A673 (cell line): ENCODE measurements at regions not wholly inside any gene's neighbourhood (a gene's known extent, or its start where the extent isn't known, plus 50 kb on each side); places are given as distances from the start of the nearest gene placed in this dataset.

ENCODE experiments used
- BruUV-seq: library from RNA; stranded (reverse); fragments of 400-500 nt; replicated peaks from 2 replicates; lab custom pipeline; 2021; lab: Mats Ljungman, UMichigan
- CTCF ChIA-PET: fragments of 300-600 bp; sonication (Branson Sonifier 250); formaldehyde crosslinking; loops from one replicate; lab custom pipeline; 2022; ENCODE audit warnings: antibody characterized with exemption; lab: Charles Lee
- POLR2A ChIA-PET: fragments of 300-600 bp; sonication (Branson Sonifier 250); formaldehyde crosslinking; loops from one replicate; lab custom pipeline; 2022; ENCODE audit warnings: antibody characterized with exemption; ENCODE audit not compliant: low non-redundant PET; lab: Charles Lee
- DNase-seq: peaks from one replicate; pipeline ENCODE4 v3.0.0-alpha.2; 2015; ENCODE audit warnings: low spot score
- H3K27ac ChIP-seq: fragments of 200-600 bp; sonication (generic); 2 replicates; pipeline ENCODE4 v1.5.1; 2016; ENCODE audit warnings: mixed run types, low read depth, mild to moderate bottlenecking, mixed read lengths, antibody characterized with exemption, low read length; ENCODE audit not compliant: poor library complexity, severe bottlenecking
- H3K27me3 ChIP-seq: fragments of 200-600 bp; sonication (generic); replicated peaks from 2 replicates; pipeline ENCODE4 v1.6.1; 2017; ENCODE audit warnings: mixed run types, low read depth, mild to moderate bottlenecking, mixed read lengths, antibody characterized with exemption, low read length; ENCODE audit not compliant: insufficient read depth, poor library complexity
- H3K36me3 ChIP-seq: fragments of 200-600 bp; sonication (generic); 2 replicates; pipeline ENCODE4 v1.6.1; 2016; ENCODE audit warnings: mixed run types, mild to moderate bottlenecking, mixed read lengths, antibody characterized with exemption, low read length; ENCODE audit not compliant: insufficient read depth, poor library complexity, severe bottlenecking
- H3K4me1 ChIP-seq: fragments of 200-600 bp; sonication (generic); 2 replicates; pipeline ENCODE4 v1.6.1; 2017; ENCODE audit warnings: mixed run types, mild to moderate bottlenecking, mixed read lengths, antibody characterized with exemption, low read length; ENCODE audit not compliant: insufficient read depth, poor library complexity, severe bottlenecking
- H3K4me3 ChIP-seq: fragments of 200-600 bp; sonication (generic); 2 replicates; pipeline ENCODE4 v1.5.1; 2016; ENCODE audit warnings: low read depth, mixed run types, mild to moderate bottlenecking, mixed read lengths, low read length; ENCODE audit not compliant: poor library complexity, severe bottlenecking
- H3K9me3 ChIP-seq: fragments of 200-600 bp; sonication (generic); 2 replicates; pipeline ENCODE4 v1.6.1; 2016; ENCODE audit warnings: mixed run types, low read depth, mild to moderate bottlenecking, mixed read lengths, antibody characterized with exemption, low read length; ENCODE audit not compliant: poor library complexity, severe bottlenecking
- EZH2 ChIP-seq: fragments of 200-600 bp; sonication (generic); IDR thresholded peaks from 2 replicates; pipeline ENCODE4 v1.6.1; 2017; ENCODE audit warnings: borderline replicate concordance, low read depth, mild to moderate bottlenecking, mixed read lengths, antibody characterized with exemption, low read length; ENCODE audit not compliant: poor library complexity, severe bottlenecking
- intact Hi-C: fragments of 100-400 bp; cut with micrococcal nuclease; formaldehyde crosslinking; loops from one replicate; pipeline ENCODE4 v1.10.0; 2022; ENCODE audit not compliant: unreplicated experiment
- TF ChIP-seq, protein P1 (sequence below): fragments of 300-800, 200-600 bp; sonication (generic); conservative IDR thresholded peaks from 2 replicates; pipeline ENCODE4 v1.5.1; 2017; ENCODE audit warnings: low read depth, mild to moderate bottlenecking, antibody characterized with exemption, low read length, moderate library complexity, mixed read lengths

- no peak for TF ChIP-seq EZH2
- TF ChIP-seq, protein P1, sequence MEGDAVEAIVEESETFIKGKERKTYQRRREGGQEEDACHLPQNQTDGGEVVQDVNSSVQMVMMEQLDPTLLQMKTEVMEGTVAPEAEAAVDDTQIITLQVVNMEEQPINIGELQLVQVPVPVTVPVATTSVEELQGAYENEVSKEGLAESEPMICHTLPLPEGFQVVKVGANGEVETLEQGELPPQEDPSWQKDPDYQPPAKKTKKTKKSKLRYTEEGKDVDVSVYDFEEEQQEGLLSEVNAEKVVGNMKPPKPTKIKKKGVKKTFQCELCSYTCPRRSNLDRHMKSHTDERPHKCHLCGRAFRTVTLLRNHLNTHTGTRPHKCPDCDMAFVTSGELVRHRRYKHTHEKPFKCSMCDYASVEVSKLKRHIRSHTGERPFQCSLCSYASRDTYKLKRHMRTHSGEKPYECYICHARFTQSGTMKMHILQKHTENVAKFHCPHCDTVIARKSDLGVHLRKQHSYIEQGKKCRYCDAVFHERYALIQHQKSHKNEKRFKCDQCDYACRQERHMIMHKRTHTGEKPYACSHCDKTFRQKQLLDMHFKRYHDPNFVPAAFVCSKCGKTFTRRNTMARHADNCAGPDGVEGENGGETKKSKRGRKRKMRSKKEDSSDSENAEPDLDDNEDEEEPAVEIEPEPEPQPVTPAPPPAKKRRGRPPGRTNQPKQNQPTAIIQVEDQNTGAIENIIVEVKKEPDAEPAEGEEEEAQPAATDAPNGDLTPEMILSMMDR: no peak
- ChIA-PET CTCF (no interaction called here), POLR2A (no interaction called here)
- no TSS peak for BruUV-seq
- Histone ChIP-seq H3K4me3 (no peak overlapping the region), H3K27ac (no peak overlapping the region), H3K9me3 (no peaks in the 10 kb centered on the region), H3K36me3 (no peaks in the 10 kb centered on the region), H3K27me3 (no peaks in the 10 kb centered on the region), H3K4me1 (no peaks in the 10 kb centered on the region)
- DNase-seq: no peak
- intact Hi-C loops: no loop called here
These were observed 76.0 kb downstream of the FAM124B start for GRCh38 chr2:224325941-224326340.

GRCh38 chr2:224324604-224325003 is 77.3 kb downstream of the FAM124B start:
- TF ChIP-seq, protein P1: no peak
- TF ChIP-seq EZH2: no peak
- DNase-seq: no peak
- intact Hi-C loops: no loop called here
- no peaks in the 10 kb centered on the region for H3K4me1 ChIP-seq
- no TSS peak for BruUV-seq
- CTCF ChIA-PET: no interaction called here
- H3K4me3 ChIP-seq: no peak overlapping the region
- no peaks in the 10 kb centered on the region for H3K36me3 ChIP-seq
- H3K9me3 ChIP-seq: no peaks in the 10 kb centered on the region
- POLR2A ChIA-PET: no interaction called here
- no peak overlapping the region for H3K27ac ChIP-seq
- H3K27me3 ChIP-seq: no peaks in the 10 kb centered on the region

- POLR2A ChIA-PET: no interaction called here
- Histone ChIP-seq H3K4me3 (no peak overlapping the region), H3K27me3 (no peaks in the 10 kb centered on the region), H3K27ac (no peak overlapping the region), H3K9me3 (no peaks in the 10 kb centered on the region), H3K4me1 (peaks cover 6% of the 10 kb centered on the region), H3K36me3 (no peaks in the 10 kb centered on the region)
- TF ChIP-seq EZH2: no peak
- TF ChIP-seq, protein P1: no peak
- intact Hi-C loops: no loop called here
- BruUV-seq: no TSS peak
- CTCF ChIA-PET: no interaction called here
- no peak for DNase-seq
These were observed 81.2 kb downstream of the FAM124B start for GRCh38 chr2:224320660-224321059.
